Activated CD4-positive, alpha-beta T cell treated with anti-CD3 and anti-CD28 coated beads, Interleukin-2, amount 10 ng/mL, durations not matched to agents 24 days and 14 days (primary cell): ENCODE measurements at regions not wholly inside any gene's neighbourhood (a gene's known extent, or its start where the extent isn't known, plus 50 kb on each side); places are given as distances from the start of the nearest gene placed in this dataset.
"Not testable (repeated sequence)": the region's sequence is repeated elsewhere in the genome, so short reads cannot be mapped to it uniquely, and the experiment has no call there.

ENCODE experiments used
- DNase-seq: peaks from one replicate; pipeline ENCODE4 v3.0.0; 2022
- H3K27ac Mint-ChIP-seq: one replicate; pipeline ENCODE4 v1.8.0; 2022; ENCODE audit warnings: mild to moderate bottlenecking, mixed read lengths
- H3K27me3 Mint-ChIP-seq: one replicate; pipeline ENCODE4 v1.8.0; 2022; ENCODE audit warnings: mixed read lengths
- H3K36me3 Mint-ChIP-seq: one replicate; pipeline ENCODE4 v1.8.0; 2022; ENCODE audit warnings: low read depth, mild to moderate bottlenecking, mixed read lengths
- H3K4me1 Mint-ChIP-seq: one replicate; pipeline ENCODE4 v1.8.0; 2021; ENCODE audit warnings: mixed read lengths
- H3K4me3 Mint-ChIP-seq: one replicate; pipeline ENCODE4 v1.8.0; 2022; ENCODE audit warnings: mild to moderate bottlenecking, moderate library complexity, mixed read lengths
- H3K9me3 Mint-ChIP-seq: one replicate; pipeline ENCODE4 v1.8.0; 2021; ENCODE audit warnings: mixed read lengths
- intact Hi-C: fragments of 100-400 bp; cut with micrococcal nuclease; formaldehyde crosslinking; loops from one replicate; pipeline ENCODE4 v1.15.1; 2023

GRCh38 chr16:80263181-80263823, 277.5 kb upstream of the DYNLRB2 start:
- H3K36me3 Mint-ChIP-seq: no peaks in the 10 kb centered on the region
- intact Hi-C loops: no loop called here

GRCh38 chr16:80260906-80261311, 279.9 kb upstream of the DYNLRB2 start:
- intact Hi-C loops: no loop called here
- no peak overlapping the region for H3K27ac Mint-ChIP-seq
- H3K4me3 Mint-ChIP-seq: no peak overlapping the region
- H3K27me3 Mint-ChIP-seq: peaks cover 2% of the 10 kb centered on the region
- H3K36me3 Mint-ChIP-seq: no peaks in the 10 kb centered on the region
- H3K4me1 Mint-ChIP-seq: peaks cover 3% of the 10 kb centered on the region
- no peaks in the 10 kb centered on the region for H3K9me3 Mint-ChIP-seq
- DNase-seq: no peak

More at GRCh38 chr16:80263181-80263823, 277.5 kb upstream of the DYNLRB2 start:
- H3K27me3 Mint-ChIP-seq: peaks cover 4% of the 10 kb centered on the region
- DNase-seq: no peak
- no peaks in the 10 kb centered on the region for H3K9me3 Mint-ChIP-seq
- no peak overlapping the region for H3K27ac Mint-ChIP-seq
- H3K4me3 Mint-ChIP-seq: no peak overlapping the region
- peaks cover 3% of the 10 kb centered on the region for H3K4me1 Mint-ChIP-seq

GRCh38 chr16:80259290-80259805, 281.4 kb upstream of the DYNLRB2 start:
- Mint-ChIP-seq H3K9me3 (no peaks in the 10 kb centered on the region), H3K4me1 (peaks cover 2% of the 10 kb centered on the region), H3K27me3 (peaks cover 2% of the 10 kb centered on the region), H3K27ac (no peak overlapping the region), H3K4me3 (no peak overlapping the region), H3K36me3 (no peaks in the 10 kb centered on the region)
- DNase-seq: no peak
- intact Hi-C loops: no loop called here

GRCh38 chr16:80258407-80258806, 282.4 kb upstream of the DYNLRB2 start:
- no peaks in the 10 kb centered on the region for H3K9me3 Mint-ChIP-seq
- intact Hi-C loops: no loop called here
- no peaks in the 10 kb centered on the region for H3K4me1 Mint-ChIP-seq
- no peaks in the 10 kb centered on the region for H3K36me3 Mint-ChIP-seq
- DNase-seq: no peak
- no peak overlapping the region for H3K4me3 Mint-ChIP-seq
- H3K27ac Mint-ChIP-seq: no peak overlapping the region
- peaks cover 2% of the 10 kb centered on the region for H3K27me3 Mint-ChIP-seq

- Mint-ChIP-seq H3K27me3 (peaks cover 2% of the 10 kb centered on the region), H3K9me3 (no peaks in the 10 kb centered on the region), H3K4me1 (no peaks in the 10 kb centered on the region), H3K4me3 (no peak overlapping the region), H3K27ac (no peak overlapping the region), H3K36me3 (no peaks in the 10 kb centered on the region)
- intact Hi-C loops: no loop called here
- no peak for DNase-seq
These were observed 285.8 kb upstream of the DYNLRB2 start for GRCh38 chr16:80254970-80255369.

- Mint-ChIP-seq H3K4me3 (no peak overlapping the region), H3K9me3 (no peaks in the 10 kb centered on the region), H3K27me3 (no peaks in the 10 kb centered on the region), H3K4me1 (no peaks in the 10 kb centered on the region), H3K27ac (no peak overlapping the region), H3K36me3 (no peaks in the 10 kb centered on the region)
- DNase-seq: no peak
- intact Hi-C loops: no loop called here
These were observed 287.1 kb upstream of the DYNLRB2 start for GRCh38 chr16:80253741-80254140.

- Mint-ChIP-seq H3K4me1 (no peaks in the 10 kb centered on the region), H3K27me3 (peaks cover 1% of the 10 kb centered on the region), H3K27ac (no peak overlapping the region), H3K4me3 (no peak overlapping the region), H3K36me3 (no peaks in the 10 kb centered on the region), H3K9me3 (peaks cover 3% of the 10 kb centered on the region)
- DNase-seq: no peak
- intact Hi-C loops: no loop called here
These were observed 290.4 kb upstream of the DYNLRB2 start for GRCh38 chr16:80250381-80250780.

- H3K27me3 Mint-ChIP-seq, H3K4me1 Mint-ChIP-seq, intact Hi-C loops, DNase-seq, H3K4me3 Mint-ChIP-seq, H3K36me3 Mint-ChIP-seq, H3K27ac Mint-ChIP-seq, H3K9me3 Mint-ChIP-seq: not testable (repeated sequence)
These were observed 297.5 kb upstream of the DYNLRB2 start for GRCh38 chr16:80243303-80243702.

- not testable (repeated sequence) for H3K4me3 Mint-ChIP-seq
These were observed 298.5 kb upstream of the DYNLRB2 start for GRCh38 chr16:80242279-80242678.

GRCh38 chr16:80233097-80233835, 307.5 kb upstream of the DYNLRB2 start:
- Mint-ChIP-seq H3K9me3 (no peaks in the 10 kb centered on the region), H3K27me3 (no peaks in the 10 kb centered on the region), H3K36me3 (no peaks in the 10 kb centered on the region), H3K4me3 (no peak overlapping the region), H3K4me1 (peaks cover 7% of the 10 kb centered on the region), H3K27ac (no peak overlapping the region)
- intact Hi-C loops: loop anchor here (5.0 kb wide), 1 partner anchor 36 kb away; no protein-coding TSS in a partner anchor
- DNase-seq: no peak

More at GRCh38 chr16:80242279-80242678, 298.5 kb upstream of the DYNLRB2 start:
- intact Hi-C loops, H3K9me3 Mint-ChIP-seq, H3K27me3 Mint-ChIP-seq, H3K36me3 Mint-ChIP-seq, H3K27ac Mint-ChIP-seq, H3K4me1 Mint-ChIP-seq, DNase-seq: not testable (repeated sequence)

- Mint-ChIP-seq H3K9me3 (peaks cover 6% of the 10 kb centered on the region), H3K4me1 (peaks cover 7% of the 10 kb centered on the region), H3K27ac (peak overlapping the region; percentile 40), H3K4me3 (no peak overlapping the region), H3K27me3 (no peaks in the 10 kb centered on the region), H3K36me3 (no peaks in the 10 kb centered on the region)
- DNase-seq: peak; percentile 58
- intact Hi-C loops: loop anchor here (5.0 kb wide), 1 partner anchor 35 kb away; no protein-coding TSS in a partner anchor
These were observed 308.9 kb upstream of the DYNLRB2 start for GRCh38 chr16:80231888-80232287.

- Mint-ChIP-seq H3K4me1 (peaks cover 7% of the 10 kb centered on the region), H3K9me3 (peaks cover 14% of the 10 kb centered on the region), H3K36me3 (no peaks in the 10 kb centered on the region), H3K4me3 (no peak overlapping the region), H3K27ac (peak overlapping the region; percentile 35), H3K27me3 (no peaks in the 10 kb centered on the region)
- DNase-seq: no peak
- intact Hi-C loops: loop anchor here (5.0 kb wide), 1 partner anchor 34 kb away; no protein-coding TSS in a partner anchor
These were observed 309.7 kb upstream of the DYNLRB2 start for GRCh38 chr16:80231121-80231520.

GRCh38 chr16:80230328-80231120, 310.3 kb upstream of the DYNLRB2 start:
- H3K4me1 Mint-ChIP-seq: peaks cover 7% of the 10 kb centered on the region
- peaks cover 15% of the 10 kb centered on the region for H3K9me3 Mint-ChIP-seq
- intact Hi-C loops: loop anchor here (5.0 kb wide), 1 partner anchor 33 kb away; no protein-coding TSS in a partner anchor
- no peak for DNase-seq
- H3K27me3 Mint-ChIP-seq: no peaks in the 10 kb centered on the region
- no peaks in the 10 kb centered on the region for H3K36me3 Mint-ChIP-seq
- H3K27ac Mint-ChIP-seq: no peak overlapping the region
- no peak overlapping the region for H3K4me3 Mint-ChIP-seq
